ENCODE measurements at regions not wholly inside any gene's neighbourhood (a gene's known extent, or its start where the extent isn't known, plus 50 kb on each side); places are given as distances from the start of the nearest gene placed in this dataset.

GRCh38 chr6:2514965-2515543, 235.7 kb downstream of the MYLK4 start (continued):
- TF ChIP-seq E2F5 (CRISPR knock-in tag; conservative IDR thresholded peaks at IDR 0.05) (no peak), ZNF563 (CRISPR knock-in tag; IDR thresholded peaks at IDR 0.05) (peak; percentile 87; the same call in 1 of the 2 replicates), MIER3 (CRISPR knock-in tag; IDR thresholded peaks at IDR 0.05; ENCODE audit: borderline replicate concordance) (peak; percentile 77; the same call in 1 of the 2 replicates), ZNF33B (CRISPR knock-in tag; IDR thresholded peaks at IDR 0.05) (no peak), ZNF776 (CRISPR knock-in tag; IDR thresholded peaks at IDR 0.05) (no peak), IRX3 (CRISPR knock-in tag; IDR thresholded peaks at IDR 0.05; ENCODE audit: borderline replicate concordance, low read depth) (0 out of 2 replicates have a peak, but pooled peaks have one; percentile 36), SPEN (CRISPR knock-in tag; IDR thresholded peaks at IDR 0.05; ENCODE audit: low read depth) (no peak), ZBTB40 (IDR thresholded peaks at IDR 0.05) (no peak), ZBTB40 (CRISPR knock-in tag; IDR thresholded peaks at IDR 0.05) (peak; percentile 66), MZF1 (CRISPR knock-in tag; IDR thresholded peaks at IDR 0.05; ENCODE audit: borderline replicate concordance) (no peak), ZNF83 (CRISPR knock-in tag; IDR thresholded peaks at IDR 0.05; ENCODE audit: borderline replicate concordance) (no peak), HDAC1 (CRISPR knock-in tag; IDR thresholded peaks at IDR 0.05) (peak; percentile 93)
